B cell (primary cell): ENCODE measurements at regions not wholly inside any gene's neighbourhood (a gene's known extent, or its start where the extent isn't known, plus 50 kb on each side); places are given as distances from the start of the nearest gene placed in this dataset.
"Not testable (repeated sequence)": the region's sequence is repeated elsewhere in the genome, so short reads cannot be mapped to it uniquely, and the experiment has no call there.

Source experiments
- ATAC-seq: fragments of 200-7000 bp; cut with Tn5 transposase; one replicate; pipeline ENCODE4 v1.10.0; 2021; ENCODE audit warnings: low read depth, mild to moderate bottlenecking, moderate number of reproducible peaks, moderate library complexity
- CTCF ChIA-PET: fragments of 350-600 bp; sonication (Branson Sonifier 250); formaldehyde crosslinking; loops from one replicate; lab custom pipeline; 2021; ENCODE audit warnings: antibody characterized with exemption, inconsistent platforms; lab: Charles Lee
- POLR2A ChIA-PET: fragments of 350-600 bp; sonication (Branson Sonifier 250); formaldehyde crosslinking; loops from one replicate; lab custom pipeline; 2021; ENCODE audit warnings: antibody characterized with exemption; lab: Charles Lee
- DNase-seq: peaks from one replicate; pipeline ENCODE4 v3.0.0; 2013
- H2AFZ ChIP-seq: 2 replicates; pipeline ENCODE4 v1.6.1; 2012; ENCODE audit warnings: mild to moderate bottlenecking, low read depth, low read length; ENCODE audit not compliant: insufficient read depth, poor library complexity, severe bottlenecking
- H3K27ac ChIP-seq, 2 donors: 1 replicate in 1 of 2; 2 replicates in 1 of 2; pipeline ENCODE4 v1.5.1; 2012 to 2013; ENCODE audit warnings: low read length in 2 of 2, mild to moderate bottlenecking in 2 of 2, moderate library complexity in 1 of 2
- H3K27me3 ChIP-seq, 4 experiments: fragments of 200-600 bp in 1 of 4; sonication (generic) in 1 of 4; replicated peaks in 1 of 4; 1 replicate in 2 of 4; 2 replicates in 2 of 4; pipeline versions ENCODE4 v1.6.1 to v1.7.0; 2013 to 2016; ENCODE audit warnings: low read length in 3 of 4, mild to moderate bottlenecking in 2 of 4, mixed read lengths in 1 of 4, moderate library complexity in 1 of 4; ENCODE audit not compliant: insufficient read depth in 4 of 4, control insufficient read depth in 3 of 4; ENCODE audit errors: control extremely low read depth in 1 of 4
- H3K36me3 ChIP-seq, 2 experiments: replicated peaks in 1 of 2; 1 replicate in 1 of 2; 2 replicates in 1 of 2; pipeline versions ENCODE4 v1.6.1 to v1.7.1; 2013; ENCODE audit warnings: low read length in 1 of 2; ENCODE audit not compliant: insufficient read depth in 2 of 2, control insufficient read depth in 1 of 2; ENCODE audit errors: control extremely low read depth in 1 of 2, extremely low read depth in 1 of 2
- H3K4me1 ChIP-seq, 2 donors: fragments of 200-600 bp in 1 of 2; sonication (generic) in 1 of 2; 1 replicate in 1 of 2; 2 replicates in 1 of 2; pipeline versions ENCODE4 v1.5.1 to v1.6.1; 2013 to 2017; ENCODE audit warnings: low read length in 2 of 2; ENCODE audit not compliant: control insufficient read depth in 2 of 2, insufficient read depth in 2 of 2
- H3K4me2 ChIP-seq: replicated peaks from 2 replicates; pipeline ENCODE3; 2012; ENCODE audit warnings: mild to moderate bottlenecking, low read depth, low read length; ENCODE audit not compliant: poor library complexity, severe bottlenecking
- H3K4me3 ChIP-seq, 5 experiments: fragments of 200-600 bp in 1 of 5; sonication (generic) in 1 of 5; 1 replicate in 3 of 5; 2 replicates in 2 of 5; pipeline versions ENCODE4 v1.5.1 to v1.7.0; 2011 to 2016; ENCODE audit warnings: low read length in 4 of 5, mild to moderate bottlenecking in 4 of 5, low read depth in 2 of 5, control low read depth in 1 of 5, moderate library complexity in 1 of 5; ENCODE audit not compliant: insufficient read depth in 1 of 5; ENCODE audit errors: control extremely low read depth in 1 of 5, extremely low read depth in 1 of 5
- H3K79me2 ChIP-seq: fragments of 200-600 bp; sonication (generic); one replicate; pipeline ENCODE4 v1.6.0; 2016; ENCODE audit warnings: low read length; ENCODE audit not compliant: control insufficient read depth, insufficient read depth
- H3K9ac ChIP-seq: fragments of 200-600 bp; sonication (generic); 2 replicates; pipeline ENCODE4 v1.6.1; 2017; ENCODE audit warnings: mild to moderate bottlenecking, low read length, moderate library complexity
- H3K9me3 ChIP-seq, 3 donors: one replicate each; pipeline versions ENCODE4 v1.6.1 to v1.7.1; 2013; ENCODE audit warnings: low read length in 2 of 3; ENCODE audit not compliant: control insufficient read depth in 2 of 3, insufficient read depth in 1 of 3; ENCODE audit errors: control extremely low read depth in 1 of 3
- H4K20me1 ChIP-seq: 2 replicates; pipeline ENCODE4 v1.6.0; 2012; ENCODE audit warnings: mild to moderate bottlenecking, low read length; ENCODE audit not compliant: insufficient read depth, control insufficient read depth, poor library complexity, severe bottlenecking
- H3K27ac Mint-ChIP-seq: one replicate; pipeline ENCODE4 v1.8.0; 2021; ENCODE audit warnings: mixed read lengths
- H3K27me3 Mint-ChIP-seq: one replicate; pipeline ENCODE4 v1.8.0; 2021; ENCODE audit warnings: mixed read lengths
- H3K4me1 Mint-ChIP-seq: one replicate; pipeline ENCODE4 v1.8.0; 2021; ENCODE audit warnings: mixed read lengths
- H3K4me3 Mint-ChIP-seq: one replicate; pipeline ENCODE4 v1.8.0; 2021; ENCODE audit warnings: mixed read lengths
- H3K9me3 Mint-ChIP-seq: one replicate; pipeline ENCODE4 v1.8.0; 2022; ENCODE audit warnings: mixed read lengths; ENCODE audit not compliant: insufficient read depth
- EZH2 ChIP-seq: IDR thresholded peaks from 2 replicates; pipeline ENCODE4 v1.6.1; 2012; ENCODE audit warnings: borderline replicate concordance, low read depth, mild to moderate bottlenecking, moderate library complexity, low read length; ENCODE audit not compliant: insufficient read depth, poor library complexity, severe bottlenecking
- WGBS: methylation state at CpG from one replicate; pipeline ENCODE4 v1.1.5; 2013; ENCODE audit warnings: missing lambda C conversion rate; ENCODE audit not compliant: insufficient coverage; 5-methylcytosine and 5-hydroxymethylcytosine counted together
- intact Hi-C: fragments of 100-400 bp; cut with micrococcal nuclease; formaldehyde crosslinking; loops from one replicate; pipeline ENCODE4 v1.10.0; 2022
- TF ChIP-seq, protein P1 (sequence below): fragments of 200-600 bp; IDR thresholded peaks from one replicate; pipeline ENCODE4 v1.8.0; 2022; ENCODE audit warnings: antibody characterized with exemption, mild to moderate bottlenecking

DNA sequence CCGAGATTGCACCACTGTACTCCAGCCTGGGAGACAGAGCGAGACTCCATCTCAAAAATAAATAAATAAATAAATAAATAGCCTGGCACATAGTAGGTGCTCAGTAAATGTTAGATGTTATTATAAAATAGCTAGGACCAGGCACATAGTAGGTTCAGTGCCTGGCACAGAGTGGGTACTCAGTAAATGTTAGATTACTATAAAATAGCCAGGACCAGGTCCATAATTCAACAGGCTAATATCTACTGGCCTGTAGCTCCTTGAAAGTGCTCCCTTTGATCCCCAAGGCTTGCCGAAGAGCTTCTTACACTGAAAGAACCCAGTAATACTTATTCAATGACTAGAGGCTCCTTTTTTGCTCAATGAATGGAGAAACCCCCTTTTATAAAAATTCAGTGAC, 215.1 kb upstream of the ZNF217 start:
- Histone ChIP-seq H3K4me1 (no peaks in the 10 kb centered on the region), H3K9ac (no peak overlapping the region), H3K27ac (no peak overlapping the region), H3K79me2 (no peaks in the 10 kb centered on the region), H3K4me2 (no peak overlapping the region), H3K27me3 (no peaks in the 10 kb centered on the region), H3K36me3 (no peaks in the 10 kb centered on the region), H4K20me1 (no peaks in the 10 kb centered on the region), H2AFZ (no peak overlapping the region), H3K4me3 (no peak overlapping the region), H3K9me3 (no peaks in the 10 kb centered on the region)
- ChIA-PET CTCF (interaction anchor here (1.0 kb wide), 1 partner anchor 231 kb away, joined by 3 read pairs; no protein-coding TSS in a partner anchor), POLR2A (no interaction called here)
- intact Hi-C loops: no loop called here
- WGBS: 88% methylated on average over 1 of the region's 3 CpGs
- no peak for ATAC-seq
- Mint-ChIP-seq H3K27ac (no peak overlapping the region), H3K9me3 (no peaks in the 10 kb centered on the region), H3K4me1 (no peaks in the 10 kb centered on the region), H3K4me3 (no peak overlapping the region), H3K27me3 (no peaks in the 10 kb centered on the region)
- no peak for TF ChIP-seq EZH2
- TF ChIP-seq, protein P1, sequence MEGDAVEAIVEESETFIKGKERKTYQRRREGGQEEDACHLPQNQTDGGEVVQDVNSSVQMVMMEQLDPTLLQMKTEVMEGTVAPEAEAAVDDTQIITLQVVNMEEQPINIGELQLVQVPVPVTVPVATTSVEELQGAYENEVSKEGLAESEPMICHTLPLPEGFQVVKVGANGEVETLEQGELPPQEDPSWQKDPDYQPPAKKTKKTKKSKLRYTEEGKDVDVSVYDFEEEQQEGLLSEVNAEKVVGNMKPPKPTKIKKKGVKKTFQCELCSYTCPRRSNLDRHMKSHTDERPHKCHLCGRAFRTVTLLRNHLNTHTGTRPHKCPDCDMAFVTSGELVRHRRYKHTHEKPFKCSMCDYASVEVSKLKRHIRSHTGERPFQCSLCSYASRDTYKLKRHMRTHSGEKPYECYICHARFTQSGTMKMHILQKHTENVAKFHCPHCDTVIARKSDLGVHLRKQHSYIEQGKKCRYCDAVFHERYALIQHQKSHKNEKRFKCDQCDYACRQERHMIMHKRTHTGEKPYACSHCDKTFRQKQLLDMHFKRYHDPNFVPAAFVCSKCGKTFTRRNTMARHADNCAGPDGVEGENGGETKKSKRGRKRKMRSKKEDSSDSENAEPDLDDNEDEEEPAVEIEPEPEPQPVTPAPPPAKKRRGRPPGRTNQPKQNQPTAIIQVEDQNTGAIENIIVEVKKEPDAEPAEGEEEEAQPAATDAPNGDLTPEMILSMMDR: no peak
- no peak for DNase-seq

DNA sequence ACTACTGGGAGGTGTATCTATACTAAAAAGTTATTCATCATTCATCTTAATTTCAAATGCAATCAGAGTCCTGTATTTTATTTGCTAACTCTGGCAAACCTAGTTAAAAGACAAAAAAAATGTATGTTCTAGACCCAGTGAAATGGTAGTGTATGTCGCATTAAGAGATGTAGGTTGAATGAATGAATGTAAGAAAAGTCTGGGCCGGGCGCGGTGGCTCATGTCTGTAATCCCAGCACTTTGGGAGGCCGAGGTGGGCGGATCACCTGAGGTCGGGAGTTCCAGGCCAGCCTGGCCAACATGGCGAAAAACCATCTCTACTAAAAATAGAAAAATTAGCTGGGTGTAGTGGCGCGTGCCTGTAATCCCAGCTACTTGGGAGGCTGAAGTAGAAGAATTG, 214.7 kb upstream of the ZNF217 start:
- H3K79me2 ChIP-seq, POLR2A ChIA-PET, H4K20me1 ChIP-seq, H3K4me3 ChIP-seq, H3K36me3 ChIP-seq, H3K4me1 Mint-ChIP-seq, H3K9me3 Mint-ChIP-seq, ATAC-seq, H3K27ac Mint-ChIP-seq, H3K9ac ChIP-seq, H3K4me1 ChIP-seq, DNase-seq, H3K9me3 ChIP-seq, H3K27me3 Mint-ChIP-seq, H3K27me3 ChIP-seq, CTCF ChIA-PET, H3K4me2 ChIP-seq, H3K4me3 Mint-ChIP-seq, H2AFZ ChIP-seq, H3K27ac ChIP-seq, intact Hi-C loops: not testable (repeated sequence)
- WGBS: 94% methylated on average over 5 of the region's 10 CpGs
